ENCODE measurements at regions not wholly inside any gene's neighbourhood (a gene's known extent, or its start where the extent isn't known, plus 50 kb on each side); places are given as distances from the start of the nearest gene placed in this dataset.

GRCh38 chr6:165732696-165733488, 69.9 kb upstream of the PDE10A start:
- no peak for TF ChIP-seq NFRKB (IDR thresholded peaks at IDR 0.05)
- no peak for TF ChIP-seq BHLHE40 (IDR thresholded peaks at IDR 0.05; ENCODE audit: borderline replicate concordance)
- no peak for TF ChIP-seq PKNOX1 (IDR thresholded peaks at IDR 0.05)
- no peak for TF ChIP-seq HDGF (IDR thresholded peaks at IDR 0.05; ENCODE audit: borderline replicate concordance)

Measured in HEK293T (cell line).